GM18873 (cell line): ENCODE measurements at regions not wholly inside any gene's neighbourhood (a gene's known extent, or its start where the extent isn't known, plus 50 kb on each side); places are given as distances from the start of the nearest gene placed in this dataset.

Experiments
- ATAC-seq: cut with Tn5 transposase; IDR thresholded peaks from one replicate; pipeline ENCODE4 v1.9.1; 2021; ENCODE audit warnings: mild to moderate bottlenecking, moderate library complexity, moderate number of reproducible peaks; ENCODE audit not compliant: unreplicated experiment, low FRiP score

DNA sequence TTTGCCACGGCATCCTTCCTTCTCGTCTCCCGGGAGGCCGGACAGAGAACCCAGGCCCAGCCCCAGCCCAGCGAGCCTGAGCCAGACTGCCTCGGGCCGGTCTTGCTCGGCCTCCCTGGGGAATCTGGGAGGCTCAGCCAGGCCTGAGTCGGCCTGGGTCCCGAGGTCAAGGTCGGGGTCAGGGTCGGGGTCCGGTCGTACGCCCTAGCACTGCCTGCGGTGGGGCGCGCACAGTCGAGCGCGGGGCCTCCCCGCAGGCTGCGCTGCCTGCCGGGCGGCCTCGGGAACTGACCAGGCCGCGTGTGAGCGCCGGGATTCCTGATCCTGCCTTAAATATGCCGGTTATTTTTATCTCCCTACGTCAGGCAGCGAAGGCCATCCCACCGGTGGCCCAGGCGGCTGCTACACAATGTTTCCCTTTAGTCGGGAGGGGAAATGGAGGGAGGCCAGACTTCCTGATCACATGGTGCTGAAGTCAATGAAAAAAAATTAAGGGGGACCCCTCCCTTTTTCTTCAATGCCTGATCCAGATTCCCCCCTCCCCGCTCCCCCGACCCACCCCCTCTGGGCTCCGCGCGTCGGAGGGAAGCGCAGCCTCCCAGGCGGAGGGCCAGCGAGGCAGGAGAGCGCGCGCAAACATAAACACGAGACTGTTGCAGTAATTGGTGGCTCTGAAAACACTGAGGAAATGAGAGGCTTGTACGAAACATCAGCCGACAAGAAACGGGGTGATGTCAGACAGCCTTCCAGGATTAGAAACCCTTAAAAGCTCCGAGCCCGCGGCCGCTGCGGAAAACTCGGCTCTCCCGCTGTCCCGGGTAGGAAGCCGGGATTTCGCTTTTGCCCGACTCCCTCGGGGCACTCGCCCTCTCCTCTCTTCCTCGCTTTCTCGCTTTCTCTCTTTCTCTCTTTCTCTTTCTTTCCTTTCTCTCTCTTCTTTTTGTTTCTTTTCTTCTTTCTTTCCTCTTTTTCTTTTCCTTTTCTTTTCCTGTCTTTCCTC lies 148.2 kb upstream of the KLF4 start:
- ATAC-seq: no peak

- ATAC-seq: no peak
These were observed 147.2 kb upstream of the KLF4 start for GRCh38 chr9:107636571-107637381.

- no peak for ATAC-seq
These were observed 146.2 kb upstream of the KLF4 start for GRCh38 chr9:107635803-107636174.

DNA sequence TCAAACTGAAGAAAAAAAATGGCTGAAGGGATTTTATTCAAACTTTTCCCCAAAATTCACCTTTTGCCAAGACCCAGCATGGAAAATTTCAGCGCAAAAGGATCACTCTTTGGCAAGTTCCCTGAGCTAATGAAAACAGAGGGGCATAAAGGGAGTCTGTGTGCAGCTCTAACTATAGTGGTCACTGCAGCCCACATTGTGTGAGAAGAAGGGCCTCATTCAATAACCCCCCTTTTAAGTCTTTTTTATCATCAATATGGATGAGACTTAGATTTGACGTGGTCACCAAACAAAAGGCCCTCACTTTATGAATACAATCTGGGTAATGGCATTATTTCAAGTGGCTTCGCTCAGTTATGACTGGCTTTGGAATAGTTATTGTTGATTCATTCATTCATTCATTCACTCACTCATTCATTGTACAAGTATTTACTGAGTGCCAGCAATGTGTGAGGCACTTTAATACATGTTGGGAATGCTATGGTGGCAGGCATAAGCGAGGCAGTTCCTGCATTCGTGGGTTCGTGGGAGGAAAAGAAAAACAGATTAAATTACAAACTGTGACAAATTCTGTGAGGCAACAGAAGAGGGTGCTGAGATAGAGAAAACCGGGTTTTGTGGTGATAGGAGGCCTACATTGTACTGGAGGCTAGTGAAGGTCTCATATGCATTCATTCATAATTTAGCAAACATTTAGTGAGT lies 145.7 kb upstream of the KLF4 start:
- no peak for ATAC-seq

DNA sequence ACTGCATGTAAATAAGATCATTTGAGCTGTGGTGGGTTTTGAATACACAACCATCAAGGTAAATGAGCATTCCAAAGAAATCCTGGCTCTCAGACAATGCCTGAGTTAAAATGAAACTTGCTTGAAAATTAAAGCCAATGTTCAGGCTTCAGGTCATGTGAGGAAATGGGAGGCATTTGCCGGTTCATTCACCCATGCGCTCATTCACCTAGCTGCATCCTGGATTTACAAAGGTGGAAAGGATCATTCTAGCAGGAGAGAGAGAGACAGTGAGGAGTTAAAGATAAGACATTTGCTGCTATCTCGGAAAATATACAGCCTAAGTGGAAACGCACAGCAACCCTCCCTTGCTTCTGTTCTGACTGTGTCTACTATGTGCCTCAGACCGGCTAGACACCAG lies 143.8 kb upstream of the KLF4 start:
- no peak for ATAC-seq

DNA sequence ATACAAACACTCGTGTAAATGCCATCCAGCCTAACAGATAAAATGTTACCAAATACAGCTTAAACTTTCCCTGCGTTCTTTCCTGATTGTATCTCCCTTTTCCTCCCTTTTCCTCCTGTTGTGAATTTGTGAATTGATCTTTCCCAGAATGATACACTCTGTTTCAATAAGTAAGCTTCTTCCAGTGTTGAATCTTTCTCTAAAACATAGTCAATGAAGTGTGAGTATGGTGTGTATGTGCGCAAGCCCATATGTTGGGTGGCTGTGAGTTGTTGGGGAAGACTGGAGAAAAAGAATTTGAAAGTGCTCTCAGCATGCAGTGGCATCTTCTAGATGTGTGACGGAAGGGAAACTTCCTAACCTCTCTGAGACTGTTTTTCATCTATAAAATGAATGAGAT lies 143.1 kb upstream of the KLF4 start:
- no peak for ATAC-seq

- ATAC-seq: no peak
These were observed 142.6 kb upstream of the KLF4 start for GRCh38 chr9:107632216-107632615.

DNA sequence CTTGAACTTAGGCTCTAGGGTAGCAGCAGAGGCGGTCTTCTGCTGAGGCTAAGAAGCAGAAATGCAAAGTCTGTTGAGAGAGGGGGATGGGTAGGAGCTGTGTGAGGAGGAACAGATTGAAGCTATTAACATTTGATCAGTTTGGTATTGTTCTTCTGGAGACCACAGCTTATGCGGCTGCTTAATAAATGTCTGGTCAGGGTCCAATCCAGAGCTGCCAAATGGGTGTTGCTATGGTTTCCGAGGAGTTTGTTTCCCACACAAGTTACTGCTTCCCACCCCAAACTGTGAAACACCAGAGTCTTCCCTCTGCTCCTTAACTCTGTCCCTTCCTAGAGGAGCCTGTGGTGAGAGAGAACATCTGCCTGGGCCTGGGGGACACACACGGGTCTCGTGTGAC lies 142.2 kb upstream of the KLF4 start:
- no peak for ATAC-seq

DNA sequence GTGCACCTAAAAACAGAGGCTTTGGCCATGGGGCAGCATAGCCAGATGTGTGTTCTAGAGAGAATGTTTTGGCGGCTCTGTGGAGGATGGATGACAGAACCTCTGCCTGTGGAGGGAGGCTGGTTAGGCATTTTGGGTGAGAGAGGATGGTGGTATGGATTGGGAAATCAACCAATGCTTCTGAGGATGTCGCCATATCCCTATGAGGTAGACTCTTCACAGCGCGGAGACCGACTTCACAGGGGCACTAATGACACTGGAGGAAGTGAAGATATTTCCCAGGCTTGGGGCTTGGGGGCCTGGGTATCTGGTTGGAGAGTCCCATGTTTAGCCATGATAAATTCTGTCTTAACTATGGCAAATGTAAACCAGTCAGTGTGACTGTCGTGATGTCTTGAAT lies 140.6 kb upstream of the KLF4 start:
- no peak for ATAC-seq

- no peak for ATAC-seq
These were observed 138.9 kb upstream of the KLF4 start for GRCh38 chr9:107628444-107628843.

- no peak for ATAC-seq
These were observed 138.2 kb upstream of the KLF4 start for GRCh38 chr9:107627781-107628180.

DNA sequence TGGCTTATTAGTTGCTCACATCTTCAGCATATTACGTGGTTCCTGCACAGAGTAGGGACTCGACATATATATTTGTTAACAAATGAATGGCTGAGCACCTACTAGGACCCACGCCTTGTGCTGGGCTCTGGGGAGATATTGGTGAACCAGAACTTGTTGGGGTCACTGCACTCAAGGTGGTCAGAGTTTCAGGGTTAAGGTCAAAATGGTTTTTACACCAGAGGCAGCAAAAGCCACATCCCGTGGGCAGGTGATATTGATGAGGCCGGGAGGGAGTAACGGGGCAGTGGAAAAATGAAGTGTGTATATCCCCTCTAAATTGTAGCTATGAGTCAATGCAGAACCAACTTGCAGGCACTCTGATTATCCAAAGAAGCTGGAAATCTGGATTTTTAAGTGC lies 136.5 kb upstream of the KLF4 start:
- ATAC-seq: no peak

DNA sequence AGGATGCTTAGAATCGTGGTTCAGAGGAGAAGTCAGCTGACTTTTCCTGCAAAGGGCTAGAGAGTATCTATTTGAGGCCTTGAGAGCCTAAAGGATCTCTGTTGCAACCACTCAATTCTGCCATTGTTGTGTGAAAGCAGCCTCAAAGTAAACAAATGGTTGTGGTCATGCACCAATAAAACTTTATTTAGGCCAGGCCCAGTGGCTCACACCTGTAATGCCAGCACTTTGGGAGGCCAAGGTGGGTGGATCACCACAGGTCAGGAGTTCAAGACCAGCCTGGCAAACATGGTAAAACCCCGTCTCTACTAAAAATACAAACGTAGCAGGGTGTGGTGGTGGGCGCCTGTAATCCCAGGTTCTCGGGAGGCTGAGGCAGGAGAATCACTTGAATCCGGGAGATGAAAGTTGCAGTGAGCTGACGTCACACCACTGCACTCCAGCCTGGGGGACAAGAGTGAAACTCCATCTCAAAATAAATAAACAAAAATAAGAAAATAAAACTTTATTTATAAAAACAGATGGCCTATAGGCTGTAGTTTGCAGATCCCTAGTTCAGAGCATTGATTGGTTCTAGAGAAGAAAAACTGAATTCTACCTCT lies 135.9 kb upstream of the KLF4 start:
- ATAC-seq: no peak

- no peak for ATAC-seq
These were observed 134.8 kb upstream of the KLF4 start for GRCh38 chr9:107624234-107624948.

- ATAC-seq: no peak
These were observed 131.9 kb upstream of the KLF4 start for GRCh38 chr9:107621436-107621835.

DNA sequence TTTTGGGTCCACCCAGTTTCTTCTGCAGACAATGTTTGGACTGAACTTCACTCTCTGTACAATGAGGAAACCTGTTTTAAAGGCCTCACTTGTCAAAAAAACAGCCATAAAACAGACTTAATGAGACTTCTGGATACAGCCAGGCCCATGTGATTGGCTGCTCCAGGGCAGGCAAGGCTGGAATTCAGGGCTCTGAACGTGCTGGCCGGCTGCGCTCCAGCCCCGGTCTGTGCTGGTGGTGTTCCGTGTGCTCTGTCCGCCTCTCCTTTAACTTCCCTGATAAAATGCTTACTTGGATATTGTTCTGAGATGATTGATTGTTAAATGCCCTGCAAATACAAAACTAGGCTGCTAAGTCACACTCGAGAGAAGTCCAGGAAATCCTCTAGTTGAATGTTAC lies 131.2 kb upstream of the KLF4 start:
- no peak for ATAC-seq

- no peak for ATAC-seq
These were observed 130.7 kb upstream of the KLF4 start for GRCh38 chr9:107620236-107620635.

DNA sequence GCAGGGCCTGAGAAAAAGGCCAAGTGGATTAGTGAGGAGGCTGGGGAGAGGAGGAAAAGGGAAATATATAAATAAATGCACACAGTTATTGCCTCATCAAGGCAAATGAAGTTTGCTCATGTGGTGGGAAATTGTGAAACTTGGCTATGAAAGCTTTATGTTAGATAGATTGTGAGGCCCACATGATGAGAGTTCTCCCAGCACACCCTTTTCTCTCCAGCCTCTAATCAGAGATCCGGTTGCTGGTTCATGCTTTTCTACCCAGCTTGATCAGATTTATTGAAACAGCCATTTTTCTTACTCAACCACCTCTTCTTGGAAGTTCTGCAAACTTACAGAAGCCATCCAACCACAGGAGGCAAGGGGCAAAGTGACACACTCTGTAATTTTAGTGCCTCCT lies 125.8 kb upstream of the KLF4 start:
- no peak for ATAC-seq

DNA sequence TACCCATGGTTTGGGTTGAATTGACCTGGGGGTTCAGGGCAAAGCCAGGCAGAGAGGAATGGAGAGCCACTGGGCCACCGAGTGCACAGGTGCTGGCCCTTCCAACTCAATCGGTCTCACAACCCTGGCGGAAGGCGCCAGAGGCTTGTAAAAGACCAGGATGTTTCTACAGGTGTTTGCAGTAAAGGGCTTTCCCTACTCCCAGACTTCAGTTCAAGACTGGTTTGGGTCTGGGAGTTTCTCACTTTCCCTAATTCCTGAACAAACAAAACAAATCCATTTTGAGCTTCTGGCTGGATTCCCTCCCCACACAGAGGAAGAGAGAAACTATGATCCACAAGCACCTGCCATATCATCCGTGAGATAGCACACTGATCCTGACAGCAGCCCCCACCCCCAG lies 125.2 kb upstream of the KLF4 start:
- ATAC-seq: no peak

DNA sequence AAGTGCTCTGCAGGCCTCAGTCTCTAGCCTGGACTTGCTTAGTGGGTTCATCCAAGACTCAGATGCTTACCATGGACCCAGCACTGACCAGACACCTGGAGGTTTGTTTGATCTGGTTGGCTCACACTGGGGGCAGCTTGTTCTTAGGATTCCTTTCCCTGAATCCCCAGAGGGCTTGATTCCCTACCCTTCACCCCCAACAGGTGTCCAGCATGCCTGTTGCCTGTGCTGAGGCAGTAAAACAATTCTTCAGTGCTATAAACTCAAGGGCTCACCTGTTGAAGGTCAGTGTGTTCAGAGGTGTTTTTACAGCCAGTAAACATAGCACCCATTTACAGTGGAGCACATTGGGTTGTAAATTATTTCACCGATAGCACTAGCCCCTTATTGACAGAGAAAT lies 123.8 kb upstream of the KLF4 start:
- no peak for ATAC-seq
